SK-N-SH treated with all-trans-retinoic acid at 6 μM for 48 hours (cell line): ENCODE measurements at regions not wholly inside any gene's neighbourhood (a gene's known extent, or its start where the extent isn't known, plus 50 kb on each side); places are given as distances from the start of the nearest gene placed in this dataset.

Source experiments
- ATAC-seq: fragments of 200-7000 bp; cut with Tn5 transposase; 3 replicates; pipeline ENCODE4 v1.9.1; 2020; ENCODE audit warnings: mild to moderate bottlenecking, moderate library complexity
- ARNTL ChIP-seq: fragments of 450-650 bp; formaldehyde crosslinking; IDR thresholded peaks from 2 replicates; pipeline ENCODE4 v1.5.0; 2020; ENCODE audit warnings: low read depth, mild to moderate bottlenecking, moderate library complexity, borderline replicate concordance
- BACH2 ChIP-seq: fragments of 250-450 bp; sonication (Bioruptor Pico); IDR thresholded peaks from 2 replicates; pipeline ENCODE4 v1.9.0; 2021; ENCODE audit warnings: mild to moderate bottlenecking, borderline replicate concordance
- CSRNP3 ChIP-seq: fragments of 250-450 bp; sonication (Bioruptor Pico); IDR thresholded peaks from 2 replicates; pipeline ENCODE4 v1.5.1; 2021; ENCODE audit warnings: mild to moderate bottlenecking, moderate library complexity
- GLIS3 ChIP-seq: fragments of 250-450 bp; sonication (Bioruptor Pico); IDR thresholded peaks from 2 replicates; pipeline ENCODE4 v1.5.0; 2020; ENCODE audit warnings: mild to moderate bottlenecking, moderate library complexity
- ISL1 ChIP-seq: fragments of 250-450 bp; sonication (Bioruptor Pico); IDR thresholded peaks from 2 replicates; pipeline ENCODE4 v2.1.2; 2022; ENCODE audit warnings: mild to moderate bottlenecking, moderate library complexity
- OSR1 ChIP-seq: fragments of 250-450 bp; sonication (Bioruptor Pico); IDR thresholded peaks from 2 replicates; pipeline ENCODE4 v1.8.0; 2022; ENCODE audit warnings: moderate library complexity, mild to moderate bottlenecking, inconsistent platforms
- POU6F1 ChIP-seq: fragments of 250-450 bp; sonication (Bioruptor Pico); IDR thresholded peaks from 2 replicates; pipeline ENCODE4 v1.8.0; 2021; ENCODE audit warnings: low read depth, mild to moderate bottlenecking, moderate library complexity, borderline replicate concordance
- PPARA ChIP-seq: fragments of 250-450 bp; sonication (Bioruptor Pico); IDR thresholded peaks from 2 replicates; pipeline ENCODE4 v1.5.0; 2020; ENCODE audit warnings: mild to moderate bottlenecking, borderline replicate concordance
- RARB ChIP-seq: fragments of 250-450 bp; sonication (Bioruptor Pico); IDR thresholded peaks from 2 replicates; pipeline ENCODE4 v1.8.0; 2021; ENCODE audit warnings: mild to moderate bottlenecking, moderate library complexity
- SNAI2 ChIP-seq: fragments of 250-450 bp; sonication (Bioruptor Pico); IDR thresholded peaks from 2 replicates; pipeline ENCODE4 v1.5.0; 2020; ENCODE audit warnings: mild to moderate bottlenecking, moderate library complexity
- TCF4 ChIP-seq: fragments of 250-450 bp; sonication (Bioruptor Pico); IDR thresholded peaks from 2 replicates; pipeline ENCODE4 v1.8.0; 2021; ENCODE audit warnings: mild to moderate bottlenecking, moderate library complexity, borderline replicate concordance
- ZC3H10 ChIP-seq: fragments of 250-450 bp; sonication (Bioruptor Pico); IDR thresholded peaks from 2 replicates; pipeline ENCODE4 v1.5.1; 2021; ENCODE audit warnings: mild to moderate bottlenecking, moderate library complexity
- ZFP3 ChIP-seq: fragments of 250-450 bp; sonication (Bioruptor Pico); IDR thresholded peaks from 2 replicates; pipeline ENCODE4 v1.5.0; 2020; ENCODE audit warnings: mild to moderate bottlenecking, moderate library complexity
- ZFP30 ChIP-seq: fragments of 450-650 bp; formaldehyde crosslinking; IDR thresholded peaks from 2 replicates; pipeline ENCODE4 v1.5.0; 2022; ENCODE audit warnings: mild to moderate bottlenecking, moderate library complexity
- ZNF565 ChIP-seq: fragments of 450-650 bp; formaldehyde crosslinking; conservative IDR thresholded peaks from 2 replicates; pipeline ENCODE4 v1.5.0; 2020; ENCODE audit warnings: low read depth, mild to moderate bottlenecking, moderate library complexity
- ZNF70 ChIP-seq: fragments of 450-650 bp; formaldehyde crosslinking; IDR thresholded peaks from 2 replicates; pipeline ENCODE4 v1.5.0; 2020; ENCODE audit warnings: mild to moderate bottlenecking, moderate library complexity
- ZNF8 ChIP-seq: fragments of 450-650 bp; formaldehyde crosslinking; IDR thresholded peaks from 2 replicates; pipeline ENCODE4 v1.5.0; 2020; ENCODE audit warnings: mild to moderate bottlenecking, moderate library complexity
- TF ChIP-seq, protein P1 (sequence below): fragments of 250-450 bp; sonication (Bioruptor Pico); IDR thresholded peaks from 2 replicates; pipeline ENCODE4 v1.8.0; 2020; ENCODE audit warnings: mild to moderate bottlenecking, moderate library complexity, borderline replicate concordance
- TF ChIP-seq, protein P2 (sequence below): fragments of 250-450 bp; sonication (Bioruptor Pico); IDR thresholded peaks from 2 replicates; pipeline ENCODE4 v1.5.1; 2020; ENCODE audit warnings: low read depth, mild to moderate bottlenecking, moderate library complexity
- TF ChIP-seq, protein P3 (sequence below): fragments of 250-450 bp; sonication (Bioruptor Pico); IDR thresholded peaks from 2 replicates; pipeline ENCODE4 v1.5.0; 2020; ENCODE audit warnings: mild to moderate bottlenecking, moderate library complexity

DNA sequence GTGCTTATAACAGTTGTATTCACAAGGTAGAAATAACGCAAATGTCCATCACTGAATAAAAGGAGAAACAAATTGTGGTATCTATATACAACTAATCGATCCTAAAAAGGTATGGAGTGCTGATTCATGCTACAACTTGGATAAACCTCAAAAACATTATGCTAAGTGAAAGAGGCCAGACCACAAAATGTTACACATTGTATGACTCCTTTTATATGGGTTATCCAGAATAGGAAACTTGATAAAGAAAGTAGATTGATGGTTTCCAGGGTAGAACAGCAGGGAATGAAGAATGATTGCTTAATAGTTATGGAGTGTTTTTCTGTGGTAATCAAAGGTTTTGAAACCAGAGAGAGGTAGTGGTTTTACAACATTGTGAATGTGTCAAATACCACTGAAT is 432.2 kb upstream of the TRIB2 start:
- no peak for ATAC-seq
- TF ChIP-seq, protein P1, sequence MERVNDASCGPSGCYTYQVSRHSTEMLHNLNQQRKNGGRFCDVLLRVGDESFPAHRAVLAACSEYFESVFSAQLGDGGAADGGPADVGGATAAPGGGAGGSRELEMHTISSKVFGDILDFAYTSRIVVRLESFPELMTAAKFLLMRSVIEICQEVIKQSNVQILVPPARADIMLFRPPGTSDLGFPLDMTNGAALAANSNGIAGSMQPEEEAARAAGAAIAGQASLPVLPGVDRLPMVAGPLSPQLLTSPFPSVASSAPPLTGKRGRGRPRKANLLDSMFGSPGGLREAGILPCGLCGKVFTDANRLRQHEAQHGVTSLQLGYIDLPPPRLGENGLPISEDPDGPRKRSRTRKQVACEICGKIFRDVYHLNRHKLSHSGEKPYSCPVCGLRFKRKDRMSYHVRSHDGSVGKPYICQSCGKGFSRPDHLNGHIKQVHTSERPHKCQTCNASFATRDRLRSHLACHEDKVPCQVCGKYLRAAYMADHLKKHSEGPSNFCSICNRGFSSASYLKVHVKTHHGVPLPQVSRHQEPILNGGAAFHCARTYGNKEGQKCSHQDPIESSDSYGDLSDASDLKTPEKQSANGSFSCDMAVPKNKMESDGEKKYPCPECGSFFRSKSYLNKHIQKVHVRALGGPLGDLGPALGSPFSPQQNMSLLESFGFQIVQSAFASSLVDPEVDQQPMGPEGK = peak; percentile 44; the same call in 1 of the 2 replicates
- no peak for TF ChIP-seq POU6F1 (CRISPR knock-in tag)
- peak; percentile 59 for TF ChIP-seq ISL1
- TF ChIP-seq, all 23 proteins: peak for 2

- ATAC-seq = no peak
- no peak for TF ChIP-seq ISL1
- no peak for TF ChIP-seq ZC3H10 (CRISPR knock-in tag)
- TF ChIP-seq ZFP3 (CRISPR knock-in tag) = no peak
Observed at GRCh38 chr2:12286347-12286746, 430.4 kb upstream of the TRIB2 start.

GRCh38 chr2:12287220-12287751 is 429.4 kb upstream of the TRIB2 start:
- ATAC-seq = peak; percentile 88
- peak; percentile 27; the same call in 1 of the 2 replicates for TF ChIP-seq ISL1
- TF ChIP-seq POU6F1 (CRISPR knock-in tag) = peak; percentile 72; the same call in 1 of the 2 replicates
- TF ChIP-seq ZNF565 (CRISPR knock-in tag) = no peak

DNA sequence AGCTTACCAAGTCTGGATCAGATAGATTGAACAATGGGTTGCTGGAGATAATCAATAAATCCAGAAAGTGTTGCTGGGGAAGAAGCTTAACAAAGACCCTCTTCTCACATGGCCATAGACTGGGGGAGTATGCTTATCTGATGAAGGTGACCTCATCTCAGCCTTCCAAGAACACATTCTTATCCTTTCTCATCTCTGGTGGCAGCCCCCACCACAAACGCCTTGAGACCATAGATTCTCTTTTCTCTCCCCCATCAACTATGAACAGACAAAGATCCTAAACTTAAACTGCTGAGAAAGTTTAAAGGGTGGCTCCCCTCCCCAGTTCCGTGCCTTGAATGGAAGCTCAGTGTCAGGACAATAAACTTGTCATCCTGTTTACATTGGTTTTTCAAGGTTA is 428.7 kb upstream of the TRIB2 start:
- TF ChIP-seq RARB (CRISPR knock-in tag) (no peak), ISL1 (no peak), ZFP30 (CRISPR knock-in tag) (no peak), ZNF8 (CRISPR knock-in tag) (no peak), PPARA (no peak), SNAI2 (CRISPR knock-in tag) (no peak), ZFP3 (CRISPR knock-in tag) (no peak), ZC3H10 (CRISPR knock-in tag) (no peak), TCF4 (CRISPR knock-in tag) (no peak), ARNTL (CRISPR knock-in tag) (no peak)
- ATAC-seq = no peak

DNA sequence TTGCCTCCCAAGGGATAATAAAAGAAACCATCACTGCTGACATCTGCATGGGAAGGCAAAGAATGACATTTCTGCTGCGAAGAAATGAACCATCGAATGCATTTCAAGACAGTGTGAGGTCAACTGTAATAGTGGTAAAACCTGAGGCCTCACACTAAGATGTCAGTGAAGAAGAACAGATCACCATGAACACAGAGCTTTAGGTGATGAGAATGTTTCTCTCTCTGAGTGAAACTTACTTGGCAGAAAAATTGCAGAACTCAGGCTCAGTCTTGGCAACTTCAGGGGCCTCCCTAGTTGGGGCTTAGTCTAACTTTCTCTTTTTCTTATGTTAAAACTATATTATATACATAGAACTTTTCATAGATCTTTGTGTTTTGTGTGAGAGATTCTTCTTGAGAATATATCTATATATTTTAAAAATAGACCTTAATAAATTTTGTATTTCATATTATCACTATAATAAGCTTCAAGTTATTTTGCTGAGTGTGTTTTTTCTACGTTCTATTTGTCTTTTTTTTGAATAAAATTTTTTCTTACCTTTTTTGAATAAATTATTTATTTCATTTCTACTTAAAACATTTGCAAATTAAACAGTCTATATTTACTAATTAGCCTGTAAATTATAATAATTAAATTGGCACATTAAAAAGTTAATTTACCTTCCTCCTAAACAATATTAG is 427.5 kb upstream of the TRIB2 start:
- ATAC-seq = peak; percentile 18; the same call in 1 of the 3 replicates
- TF ChIP-seq ZNF8 (CRISPR knock-in tag) (no peak), OSR1 (no peak), TCF4 (CRISPR knock-in tag) (no peak), ZNF70 (CRISPR knock-in tag) (no peak), CSRNP3 (CRISPR knock-in tag) (no peak), ARNTL (CRISPR knock-in tag) (no peak), ZFP3 (CRISPR knock-in tag) (no peak), ZNF565 (CRISPR knock-in tag) (no peak), PPARA (no peak), RARB (CRISPR knock-in tag) (no peak), BACH2 (CRISPR knock-in tag) (no peak), GLIS3 (no peak)
- TF ChIP-seq, protein P1 = no peak
- TF ChIP-seq, protein P2, sequence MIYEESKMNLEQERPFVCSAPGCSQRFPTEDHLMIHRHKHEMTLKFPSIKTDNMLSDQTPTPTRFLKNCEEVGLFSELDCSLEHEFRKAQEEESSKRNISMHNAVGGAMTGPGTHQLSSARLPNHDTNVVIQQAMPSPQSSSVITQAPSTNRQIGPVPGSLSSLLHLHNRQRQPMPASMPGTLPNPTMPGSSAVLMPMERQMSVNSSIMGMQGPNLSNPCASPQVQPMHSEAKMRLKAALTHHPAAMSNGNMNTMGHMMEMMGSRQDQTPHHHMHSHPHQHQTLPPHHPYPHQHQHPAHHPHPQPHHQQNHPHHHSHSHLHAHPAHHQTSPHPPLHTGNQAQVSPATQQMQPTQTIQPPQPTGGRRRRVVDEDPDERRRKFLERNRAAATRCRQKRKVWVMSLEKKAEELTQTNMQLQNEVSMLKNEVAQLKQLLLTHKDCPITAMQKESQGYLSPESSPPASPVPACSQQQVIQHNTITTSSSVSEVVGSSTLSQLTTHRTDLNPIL (CRISPR knock-in tag) = no peak
- TF ChIP-seq, protein P3, sequence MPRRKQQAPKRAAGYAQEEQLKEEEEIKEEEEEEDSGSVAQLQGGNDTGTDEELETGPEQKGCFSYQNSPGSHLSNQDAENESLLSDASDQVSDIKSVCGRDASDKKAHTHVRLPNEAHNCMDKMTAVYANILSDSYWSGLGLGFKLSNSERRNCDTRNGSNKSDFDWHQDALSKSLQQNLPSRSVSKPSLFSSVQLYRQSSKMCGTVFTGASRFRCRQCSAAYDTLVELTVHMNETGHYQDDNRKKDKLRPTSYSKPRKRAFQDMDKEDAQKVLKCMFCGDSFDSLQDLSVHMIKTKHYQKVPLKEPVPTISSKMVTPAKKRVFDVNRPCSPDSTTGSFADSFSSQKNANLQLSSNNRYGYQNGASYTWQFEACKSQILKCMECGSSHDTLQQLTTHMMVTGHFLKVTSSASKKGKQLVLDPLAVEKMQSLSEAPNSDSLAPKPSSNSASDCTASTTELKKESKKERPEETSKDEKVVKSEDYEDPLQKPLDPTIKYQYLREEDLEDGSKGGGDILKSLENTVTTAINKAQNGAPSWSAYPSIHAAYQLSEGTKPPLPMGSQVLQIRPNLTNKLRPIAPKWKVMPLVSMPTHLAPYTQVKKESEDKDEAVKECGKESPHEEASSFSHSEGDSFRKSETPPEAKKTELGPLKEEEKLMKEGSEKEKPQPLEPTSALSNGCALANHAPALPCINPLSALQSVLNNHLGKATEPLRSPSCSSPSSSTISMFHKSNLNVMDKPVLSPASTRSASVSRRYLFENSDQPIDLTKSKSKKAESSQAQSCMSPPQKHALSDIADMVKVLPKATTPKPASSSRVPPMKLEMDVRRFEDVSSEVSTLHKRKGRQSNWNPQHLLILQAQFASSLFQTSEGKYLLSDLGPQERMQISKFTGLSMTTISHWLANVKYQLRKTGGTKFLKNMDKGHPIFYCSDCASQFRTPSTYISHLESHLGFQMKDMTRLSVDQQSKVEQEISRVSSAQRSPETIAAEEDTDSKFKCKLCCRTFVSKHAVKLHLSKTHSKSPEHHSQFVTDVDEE (CRISPR knock-in tag) = no peak
